H4 (cell line): ENCODE measurements at regions not wholly inside any gene's neighbourhood (a gene's known extent, or its start where the extent isn't known, plus 50 kb on each side); places are given as distances from the start of the nearest gene placed in this dataset.

Experiments
- DNase-seq: peaks from one replicate; pipeline ENCODE4 v3.0.0-alpha.2; 2015; ENCODE audit warnings: low spot score

DNA sequence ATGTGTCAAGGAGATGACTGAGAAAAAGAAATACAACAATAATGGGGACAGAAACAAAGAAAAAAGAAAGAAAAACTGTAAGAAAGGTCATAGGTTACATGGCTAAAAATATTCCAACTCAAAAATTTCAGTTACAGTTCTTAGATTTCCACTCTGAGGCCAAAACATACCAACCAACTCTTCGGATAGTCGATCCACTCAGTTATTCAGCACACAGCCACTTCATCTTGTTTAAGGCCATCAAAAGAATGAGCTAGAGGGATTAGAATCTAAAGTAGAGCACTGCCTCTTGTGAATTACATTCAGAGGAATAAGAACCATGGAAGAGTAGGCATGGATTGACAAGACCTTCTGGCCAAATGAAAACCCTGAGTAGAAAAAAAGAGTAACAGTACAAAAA lies 277.0 kb downstream of the MRPL39 start:
- DNase-seq = no peak

GRCh38 chr21:25329227-25329825 lies 278.0 kb downstream of the MRPL39 start:
- no peak for DNase-seq

DNA sequence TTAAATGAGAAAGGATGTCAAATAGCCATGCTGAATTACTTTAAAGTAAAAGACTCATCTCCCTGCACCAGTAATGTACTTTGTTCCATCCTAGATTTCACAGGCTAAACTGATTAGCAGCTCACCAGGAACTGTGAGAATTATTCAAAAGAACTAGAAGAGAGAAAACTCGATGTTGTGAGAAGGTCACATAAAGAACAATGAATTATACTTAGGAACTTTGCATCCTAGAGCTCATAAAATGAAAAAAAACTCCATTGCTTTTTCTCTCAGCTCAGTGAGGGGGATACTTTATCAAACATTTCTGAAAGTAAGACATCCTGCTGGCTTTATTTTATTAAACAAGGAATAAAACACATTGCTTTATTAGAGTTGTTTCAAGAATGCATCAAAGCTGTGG lies 278.5 kb downstream of the MRPL39 start:
- no peak for DNase-seq

DNA sequence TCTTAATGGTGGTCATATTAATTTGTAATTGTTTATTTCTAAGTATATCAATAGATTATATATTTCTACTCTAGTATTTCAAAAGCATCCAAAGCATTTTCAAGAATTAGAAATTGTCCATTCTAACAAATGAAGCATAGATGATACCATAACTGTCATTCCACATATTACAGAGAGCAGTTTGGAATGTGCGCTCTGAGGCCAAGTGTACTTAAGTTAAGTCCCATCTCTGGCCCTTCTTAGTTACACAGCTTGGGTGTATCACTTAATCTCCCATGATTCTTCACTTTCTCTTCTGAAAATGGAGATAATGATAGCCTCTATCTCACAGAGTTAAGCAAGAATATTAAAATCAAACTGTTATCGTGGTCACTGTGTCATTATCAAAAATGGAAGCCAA lies 281.1 kb downstream of the MRPL39 start:
- no peak for DNase-seq

GRCh38 chr21:25324666-25325065 lies 282.6 kb downstream of the MRPL39 start:
- DNase-seq = peak; percentile 40

- DNase-seq = no peak
These were observed 283.8 kb downstream of the MRPL39 start for GRCh38 chr21:25323356-25323949.

GRCh38 chr21:25314247-25314646 lies 293.0 kb downstream of the MRPL39 start:
- DNase-seq = no peak

DNA sequence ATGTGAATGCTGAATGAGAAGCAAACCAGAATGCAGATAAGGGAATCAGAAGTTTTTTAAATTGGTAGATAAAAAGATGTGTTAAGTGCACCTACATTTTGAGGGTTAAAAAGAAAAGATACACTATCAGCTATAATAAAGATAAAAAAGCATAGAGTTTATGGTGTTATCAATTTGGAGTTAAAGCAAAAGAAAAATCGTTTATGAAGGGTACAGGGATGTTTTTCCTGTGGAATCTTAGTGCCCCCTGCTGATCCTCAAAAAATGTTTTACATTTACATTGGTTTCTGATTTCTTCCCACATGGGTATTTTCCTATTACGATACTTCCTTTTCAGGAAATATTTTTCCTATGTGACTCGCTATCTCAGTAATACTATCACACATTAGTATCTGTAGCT lies 293.5 kb downstream of the MRPL39 start:
- DNase-seq = peak; percentile 29

DNA sequence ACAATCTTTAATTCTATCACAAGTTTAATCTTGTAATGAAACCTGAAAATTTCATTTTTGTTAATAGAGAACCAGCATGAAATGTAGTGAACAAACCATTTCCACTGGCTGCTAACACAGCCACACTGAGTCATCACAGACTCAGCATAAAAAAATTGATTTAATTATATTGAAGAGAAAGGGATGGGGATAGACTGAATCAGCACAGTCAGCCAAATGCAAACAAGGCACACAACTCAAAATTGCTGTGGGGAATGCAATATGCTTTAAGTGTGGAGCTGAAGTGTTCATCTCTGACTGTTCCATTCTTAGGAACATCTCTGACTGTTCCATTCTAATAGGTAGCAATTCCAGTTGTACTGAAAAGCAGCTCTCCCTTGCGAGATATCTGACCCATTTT lies 299.8 kb downstream of the MRPL39 start:
- no peak for DNase-seq

DNA sequence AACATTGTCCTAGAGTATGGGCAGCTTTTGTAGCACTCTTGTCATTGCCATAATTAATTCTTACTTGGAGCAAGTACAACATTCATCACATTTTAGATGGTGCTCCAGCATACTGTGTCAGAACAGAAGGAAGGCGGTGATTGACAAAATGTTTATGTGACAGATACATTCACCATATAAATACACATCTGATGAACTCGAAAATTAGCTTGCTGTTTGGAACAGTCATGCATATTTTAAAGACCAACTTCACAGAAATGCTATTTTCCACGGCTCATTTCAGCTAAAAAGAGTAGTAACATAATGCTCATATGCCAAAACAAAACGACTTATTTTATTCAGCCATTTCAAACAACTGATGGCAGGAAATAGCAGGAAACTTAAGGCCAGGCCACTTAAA lies 302.7 kb downstream of the MRPL39 start:
- no peak for DNase-seq

DNA sequence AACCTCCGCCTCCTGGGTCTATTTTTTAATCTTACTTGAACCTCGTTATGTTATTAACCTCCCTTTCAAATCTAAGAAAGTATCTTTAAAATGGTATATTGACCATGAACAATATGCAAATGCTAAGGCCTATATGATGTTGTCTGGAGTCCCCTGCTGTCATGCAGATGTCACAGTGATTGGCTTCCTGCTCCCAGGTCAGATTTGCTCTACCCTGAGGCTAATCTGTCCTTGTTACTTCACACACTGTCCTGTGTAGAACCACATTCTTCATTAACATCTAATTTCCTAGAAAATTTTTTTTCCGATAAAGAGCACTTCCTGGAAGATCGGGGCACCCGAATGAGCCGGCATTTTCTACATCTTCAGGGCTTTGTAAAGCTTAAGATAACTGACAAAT lies 306.6 kb downstream of the MRPL39 start:
- no peak for DNase-seq

- DNase-seq = no peak
These were observed 308.5 kb downstream of the MRPL39 start for GRCh38 chr21:25298512-25299491.

DNA sequence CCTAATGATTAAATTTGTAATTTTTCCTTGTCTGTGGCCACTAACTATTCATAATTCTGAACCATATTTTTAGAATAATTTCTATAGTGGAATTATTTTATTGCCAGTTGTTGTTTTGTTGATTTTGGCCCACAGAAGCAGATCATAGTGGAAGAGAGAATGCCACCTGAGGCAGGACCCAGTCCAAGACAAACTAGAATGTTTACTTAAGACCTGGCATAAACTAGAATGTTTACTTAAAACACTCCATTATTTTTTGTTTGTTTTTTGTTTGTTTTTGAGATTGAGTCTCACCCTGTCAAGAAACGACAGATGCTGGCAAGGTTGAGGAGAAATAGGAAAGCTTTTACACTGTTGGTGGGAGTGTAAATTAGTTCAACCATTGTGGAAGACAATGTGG lies 310.2 kb downstream of the MRPL39 start:
- DNase-seq = no peak

DNA sequence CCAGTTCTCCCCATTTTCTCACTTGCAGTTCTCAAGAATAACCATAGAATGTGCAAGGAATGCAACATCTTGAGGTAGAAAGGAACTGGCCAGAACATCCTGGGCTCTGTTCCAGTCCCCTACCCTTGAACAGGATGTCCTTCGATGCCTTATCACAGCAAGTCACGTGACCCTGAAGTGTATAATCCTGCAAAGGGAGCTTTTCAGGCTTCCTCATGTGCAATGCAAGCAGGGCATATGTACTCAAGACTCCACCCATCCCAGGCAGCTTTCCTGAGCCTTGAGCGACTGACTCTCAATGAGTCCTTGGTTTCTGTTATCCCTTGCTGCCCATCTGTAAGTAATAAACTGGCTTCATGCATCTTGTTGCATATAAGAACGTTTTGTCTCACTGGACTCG lies 311.0 kb downstream of the MRPL39 start:
- DNase-seq = no peak

DNA sequence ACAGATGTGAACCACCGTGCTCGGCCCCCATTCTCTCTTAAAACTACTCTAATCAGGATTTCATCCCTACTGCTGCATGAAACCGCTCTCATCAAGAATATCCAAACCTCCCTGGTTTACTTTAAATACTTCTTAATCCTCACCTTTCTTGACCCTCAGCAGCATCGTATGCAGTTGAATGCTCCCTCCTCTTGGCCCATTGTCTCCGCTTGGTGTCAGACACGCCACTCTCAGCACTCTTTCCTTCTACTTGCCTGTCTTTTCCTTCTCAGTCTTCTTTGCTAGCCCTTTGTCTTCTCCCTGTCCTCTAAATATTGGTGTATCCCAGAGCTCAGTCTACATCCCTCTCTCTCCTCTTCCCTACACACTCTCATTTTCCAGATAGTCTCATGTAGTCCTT lies 314.9 kb downstream of the MRPL39 start:
- no peak for DNase-seq

- peak; percentile 59 for DNase-seq
These were observed 323.6 kb downstream of the MRPL39 start for GRCh38 chr21:25283720-25284119.

- DNase-seq = no peak
These were observed 326.1 kb downstream of the MRPL39 start for GRCh38 chr21:25281134-25281533.

DNA sequence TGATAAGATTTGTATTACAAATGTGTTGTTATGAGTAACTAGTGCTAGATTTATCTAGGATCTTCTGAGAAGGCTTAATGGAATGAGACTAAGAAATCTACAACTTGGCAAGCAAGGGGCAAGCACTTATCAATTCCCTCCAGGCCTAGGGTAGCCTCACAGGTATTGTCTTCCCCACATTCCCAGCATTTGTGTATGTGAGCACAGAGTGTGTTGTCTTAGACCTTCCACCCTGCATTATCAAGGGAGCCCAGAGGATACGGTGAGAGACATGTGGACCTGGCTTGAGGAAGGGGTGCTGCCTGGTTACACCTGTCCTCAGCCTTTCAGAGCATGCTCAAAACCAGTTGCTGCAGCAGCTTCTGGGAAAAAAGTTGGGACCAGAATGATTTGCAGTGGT lies 327.2 kb downstream of the MRPL39 start:
- DNase-seq = no peak

DNA sequence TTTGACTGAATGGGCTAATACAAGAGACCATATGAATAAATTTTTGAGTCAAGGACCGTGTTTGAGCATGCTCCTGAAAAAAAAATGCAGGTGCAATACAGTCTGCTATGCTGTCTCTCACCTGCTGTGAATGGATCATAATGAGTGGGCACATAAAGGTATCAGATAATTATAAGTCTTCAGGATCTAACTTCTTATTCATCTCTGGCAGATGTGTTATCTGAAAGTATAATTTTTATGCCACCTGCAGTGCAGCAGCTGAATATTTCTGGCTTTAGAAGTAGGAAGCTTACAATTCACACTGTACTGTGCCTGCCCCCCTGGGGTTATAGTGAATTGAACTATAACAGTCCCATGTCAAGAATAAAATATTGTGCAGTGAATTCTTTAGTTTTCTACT lies 333.3 kb downstream of the MRPL39 start:
- no peak for DNase-seq

DNA sequence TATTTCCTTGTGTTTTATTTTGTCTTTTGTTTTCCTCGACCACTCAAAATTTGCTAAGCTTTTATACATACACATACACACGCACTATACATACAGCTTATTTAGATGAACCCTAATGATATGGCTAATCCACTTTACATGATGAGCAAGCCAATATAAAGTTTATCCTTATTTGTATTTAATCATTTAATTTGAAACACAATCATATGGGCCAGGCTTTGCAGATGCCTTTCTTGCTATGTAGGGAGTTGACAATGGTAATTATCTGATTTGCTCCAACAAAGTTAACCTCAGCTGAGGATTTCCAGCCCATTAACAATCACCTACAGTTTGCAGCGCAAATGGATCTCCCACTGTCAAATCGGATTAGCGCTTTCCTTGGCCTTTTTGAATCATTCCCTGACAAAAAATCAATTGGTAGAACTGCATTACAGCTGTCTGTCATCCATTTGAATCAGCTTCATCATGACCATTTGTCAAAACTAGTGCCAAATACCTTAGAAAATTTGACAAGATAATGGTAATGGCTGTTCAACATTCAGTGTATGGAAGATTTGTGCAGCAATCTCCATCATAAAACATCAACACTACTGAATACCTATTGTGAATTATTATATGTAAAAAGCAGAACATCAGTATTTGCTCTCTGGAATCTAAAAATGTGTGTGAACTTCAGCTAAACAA lies 352.6 kb downstream of the MRPL39 start:
- no peak for DNase-seq

- DNase-seq = no peak
These were observed 360.7 kb downstream of the MRPL39 start for GRCh38 chr21:25246546-25246945.

DNA sequence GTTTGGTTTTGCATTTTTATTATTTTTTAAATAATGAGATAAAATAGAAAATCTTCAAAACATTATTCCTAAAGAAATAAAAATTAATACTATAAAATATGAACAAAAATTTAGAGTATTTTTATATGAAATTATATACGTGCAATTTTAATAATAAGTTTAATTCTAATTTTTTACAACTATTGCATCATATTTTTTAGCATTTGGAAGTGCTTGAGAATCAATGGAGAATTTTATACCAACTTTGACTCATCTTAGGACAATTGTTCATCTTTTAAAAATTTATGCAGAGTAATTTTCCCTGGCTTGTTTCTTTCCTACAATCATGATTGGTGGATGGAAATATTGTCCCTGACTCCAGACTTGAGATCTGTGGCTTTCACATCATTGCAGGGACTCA lies 362.5 kb downstream of the MRPL39 start:
- DNase-seq = no peak
